ENCODE measurements at regions not wholly inside any gene's neighbourhood (a gene's known extent, or its start where the extent isn't known, plus 50 kb on each side); places are given as distances from the start of the nearest gene placed in this dataset.

DNA sequence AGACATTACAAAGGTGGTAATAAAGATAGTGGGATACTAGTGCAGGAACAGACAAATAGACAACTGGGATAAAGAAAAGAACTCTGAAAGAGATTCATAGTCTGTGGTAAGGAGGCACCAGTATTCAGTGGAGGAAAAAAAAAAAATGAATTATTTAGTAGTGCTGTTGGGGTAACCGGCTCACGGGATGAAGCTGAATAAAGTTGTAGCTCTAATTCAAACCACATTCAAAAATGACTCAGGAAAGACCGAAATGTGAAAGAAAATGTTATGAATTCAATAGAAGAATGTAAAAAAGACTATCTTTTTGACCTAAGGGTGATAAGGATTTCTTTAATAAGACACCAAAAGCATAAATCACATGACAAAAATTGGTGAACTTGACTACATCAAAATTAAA lies 83.1 kb upstream of the HABP2 start:
- no peak for DNase-seq (ENCODE audit: insufficient read length)
- TF ChIP-seq POLR2AphosphoS5 (IDR thresholded peaks at IDR 0.05; ENCODE audit: low read depth, low read length): no peak
- no peak for TF ChIP-seq TAF1 (IDR thresholded peaks at IDR 0.05; ENCODE audit: borderline replicate concordance, low read depth, low read length)
- no peak for TF ChIP-seq POLR2A (IDR thresholded peaks at IDR 0.05; ENCODE audit: low read depth, low read length)
- no peak for FAIRE-seq

DNA sequence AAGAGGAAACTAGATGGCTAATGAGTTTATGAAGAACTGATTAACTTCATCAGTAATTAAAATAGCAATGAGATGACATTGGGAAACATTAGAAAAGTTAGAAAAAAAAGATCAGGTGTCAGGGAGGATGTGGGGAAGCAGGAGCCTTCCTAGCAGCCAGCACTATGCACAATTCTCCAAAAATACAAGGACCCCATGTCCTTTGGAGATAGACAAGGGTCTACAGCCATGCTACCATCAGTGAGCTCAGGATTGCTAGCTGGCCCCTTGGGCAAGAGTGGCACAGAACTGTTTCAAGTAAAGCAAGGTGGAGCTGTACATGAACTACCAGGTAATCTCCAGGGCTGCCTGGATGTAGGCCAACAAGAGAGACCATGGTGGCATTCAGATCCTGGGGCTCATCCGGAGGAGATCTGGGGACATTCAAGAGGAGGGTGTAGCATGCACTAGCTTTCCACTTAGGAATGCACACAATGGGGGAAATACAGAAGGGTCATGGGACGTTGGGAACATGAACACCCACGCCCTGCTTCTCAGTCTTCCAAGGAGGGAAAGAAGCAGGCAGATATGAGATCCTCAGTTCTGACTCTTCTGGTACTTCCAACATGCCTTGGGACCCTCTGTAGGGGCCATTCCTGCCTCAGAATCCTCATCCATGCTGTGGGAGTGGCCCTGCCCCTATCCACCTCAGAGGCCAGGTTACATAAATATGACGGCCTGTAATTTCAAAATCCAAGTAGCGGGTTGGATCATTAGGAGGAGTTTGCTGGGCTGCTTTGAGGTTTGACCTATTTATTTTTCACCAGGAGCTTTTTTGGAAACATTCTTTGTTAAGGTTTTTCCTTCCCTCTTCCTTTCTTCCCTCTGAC lies 82.2 kb upstream of the HABP2 start:
- FAIRE-seq: no peak
- DNase-seq (ENCODE audit: insufficient read length): no peak
- no peak for TF ChIP-seq POLR2A (IDR thresholded peaks at IDR 0.05; ENCODE audit: low read depth, low read length)

DNA sequence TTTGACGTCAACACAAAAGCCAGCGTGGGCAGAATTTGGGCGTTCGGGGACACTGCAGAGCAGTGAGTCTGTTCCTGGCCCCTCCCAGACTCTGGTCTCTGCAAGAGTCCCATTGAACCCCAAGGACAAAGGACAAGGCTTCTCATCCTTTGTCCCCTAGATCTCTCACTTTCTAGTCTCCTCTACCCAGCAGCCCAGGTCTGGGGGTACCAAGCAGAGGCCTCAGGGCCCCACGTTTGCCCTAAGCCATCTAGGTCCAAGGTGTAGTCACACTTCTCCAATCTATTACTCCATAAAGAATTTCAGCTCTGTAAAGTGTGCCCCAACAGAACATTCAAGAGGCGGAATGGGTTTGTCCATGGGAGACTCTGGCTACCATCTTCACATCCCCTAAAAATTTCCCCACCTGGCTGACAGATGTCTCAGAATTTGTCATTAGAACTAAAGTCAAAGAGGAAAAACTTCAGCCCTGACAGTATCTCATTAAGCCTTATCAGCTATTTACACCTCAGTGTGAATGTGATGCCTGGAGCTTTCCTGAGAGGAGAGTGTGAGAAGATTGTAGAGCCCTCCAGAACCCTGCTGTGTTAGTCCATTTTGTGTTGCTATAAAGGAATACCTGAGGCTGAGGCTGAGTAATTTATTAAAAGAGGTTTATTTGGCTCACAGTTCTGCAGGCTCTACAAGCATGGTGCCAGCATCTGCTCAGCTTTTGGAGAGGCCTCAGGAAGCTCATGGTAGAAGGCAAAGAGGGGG lies 81.4 kb upstream of the HABP2 start:
- FAIRE-seq (no peak), DNase-seq (ENCODE audit: insufficient read length) (no peak)
- TF ChIP-seq POLR2AphosphoS5 (IDR thresholded peaks at IDR 0.05; ENCODE audit: low read depth, low read length): no peak
- TF ChIP-seq POLR2A (IDR thresholded peaks at IDR 0.05; ENCODE audit: low read depth, low read length): no peak
- TF ChIP-seq TAF1 (IDR thresholded peaks at IDR 0.05; ENCODE audit: borderline replicate concordance, low read depth, low read length): no peak

DNA sequence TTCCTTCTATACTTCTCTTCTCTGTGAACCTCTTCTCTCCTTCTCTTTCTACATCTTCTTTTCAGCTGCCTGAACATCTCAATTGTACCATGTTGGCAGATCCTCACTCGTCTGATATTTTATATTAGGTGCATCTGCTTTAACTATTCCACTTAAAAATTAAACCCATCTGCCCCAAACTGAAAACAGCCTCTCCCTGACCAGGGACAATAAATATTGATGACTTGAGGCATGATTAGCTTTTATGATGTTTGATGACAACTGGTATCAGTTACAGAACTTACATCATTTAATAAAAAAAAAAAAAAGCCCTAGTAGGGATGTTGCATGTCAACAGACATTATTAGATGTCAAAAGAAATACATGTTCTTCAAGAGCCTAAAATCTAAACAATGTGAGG lies 79.8 kb upstream of the HABP2 start:
- FAIRE-seq: no peak
- no peak for DNase-seq (ENCODE audit: insufficient read length)
- no peak for TF ChIP-seq TAF1 (IDR thresholded peaks at IDR 0.05; ENCODE audit: borderline replicate concordance, low read depth, low read length)
- no peak for TF ChIP-seq POLR2AphosphoS5 (IDR thresholded peaks at IDR 0.05; ENCODE audit: low read depth, low read length)
- no peak for TF ChIP-seq POLR2A (IDR thresholded peaks at IDR 0.05; ENCODE audit: low read depth, low read length)

DNA sequence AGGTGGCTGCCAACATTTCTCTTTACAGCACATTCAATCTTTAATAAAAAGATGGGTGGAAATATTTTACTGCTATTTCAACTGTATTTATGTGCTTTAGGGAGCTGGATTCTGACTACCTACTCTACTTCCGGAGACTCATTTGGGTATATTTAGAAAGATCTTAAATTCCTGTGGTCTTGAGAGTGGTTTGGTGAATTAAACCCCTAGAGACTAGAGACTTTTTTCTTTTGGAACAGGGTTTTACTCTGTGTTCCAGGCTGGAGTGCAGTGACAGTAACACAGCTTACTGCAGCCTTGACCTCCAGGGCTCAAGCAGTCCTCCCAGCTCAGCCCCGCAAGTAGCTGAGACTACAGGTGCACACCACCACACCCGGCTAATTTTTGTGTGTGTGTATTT lies 79.0 kb upstream of the HABP2 start:
- no peak for TF ChIP-seq POLR2A (IDR thresholded peaks at IDR 0.05; ENCODE audit: low read depth, low read length)
- no peak for TF ChIP-seq TAF1 (IDR thresholded peaks at IDR 0.05; ENCODE audit: borderline replicate concordance, low read depth, low read length)
- no peak for TF ChIP-seq POLR2AphosphoS5 (IDR thresholded peaks at IDR 0.05; ENCODE audit: low read depth, low read length)
- no peak for FAIRE-seq

DNA sequence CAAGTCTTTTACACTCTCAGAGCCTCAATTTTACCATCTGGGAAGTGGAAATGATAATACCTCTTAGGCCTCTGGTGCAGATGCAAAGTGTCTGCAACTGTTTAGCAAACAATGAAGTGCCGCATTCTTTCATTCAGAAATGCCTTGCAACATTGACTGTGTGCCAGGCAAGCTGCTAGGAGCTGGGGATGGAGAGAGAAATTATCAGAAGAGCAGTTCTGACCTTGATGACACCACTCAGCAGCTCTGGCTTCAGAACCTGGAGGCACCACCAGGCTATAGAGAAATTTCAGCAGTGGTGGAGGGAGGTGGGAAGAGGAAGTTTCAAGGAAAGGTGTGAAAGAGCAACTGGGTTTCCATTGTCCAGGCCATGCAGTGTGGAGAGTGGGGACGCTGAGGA lies 78.1 kb upstream of the HABP2 start:
- FAIRE-seq (no peak), DNase-seq (ENCODE audit: insufficient read length) (no peak)
- TF ChIP-seq POLR2AphosphoS5 (IDR thresholded peaks at IDR 0.05; ENCODE audit: low read depth, low read length) (no peak), POLR2A (IDR thresholded peaks at IDR 0.05; ENCODE audit: low read depth, low read length) (no peak), TAF1 (IDR thresholded peaks at IDR 0.05; ENCODE audit: borderline replicate concordance, low read depth, low read length) (no peak)

More for the DNA sequence above, 79.0 kb upstream of the HABP2 start:
- no peak for DNase-seq (ENCODE audit: insufficient read length)

DNA sequence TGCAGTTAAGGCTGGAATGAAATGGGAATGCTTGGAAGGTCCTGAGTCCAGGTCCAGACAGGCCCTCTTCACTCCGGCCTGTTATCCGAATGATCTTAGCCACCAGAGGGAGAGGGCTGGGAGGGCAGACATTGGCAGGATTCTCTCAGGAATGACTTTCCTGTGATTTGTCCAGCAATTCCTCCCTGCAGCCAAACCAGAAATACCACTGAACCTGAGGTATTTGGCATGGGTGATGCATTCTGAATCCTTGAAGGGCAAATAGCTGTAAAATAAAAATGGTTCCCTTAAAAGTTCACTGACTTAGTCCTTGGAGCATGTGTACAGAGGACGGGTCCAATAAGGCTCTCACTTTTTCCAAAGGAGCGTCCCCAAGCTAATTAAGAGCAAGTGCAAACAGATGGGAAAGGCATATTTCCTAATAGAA lies 77.5 kb upstream of the HABP2 start:
- TF ChIP-seq POLR2AphosphoS5 (IDR thresholded peaks at IDR 0.05; ENCODE audit: low read depth, low read length) (no peak), POLR2A (IDR thresholded peaks at IDR 0.05; ENCODE audit: low read depth, low read length) (no peak), TAF1 (IDR thresholded peaks at IDR 0.05; ENCODE audit: borderline replicate concordance, low read depth, low read length) (no peak)
- FAIRE-seq (no peak), DNase-seq (ENCODE audit: insufficient read length) (no peak)

DNA sequence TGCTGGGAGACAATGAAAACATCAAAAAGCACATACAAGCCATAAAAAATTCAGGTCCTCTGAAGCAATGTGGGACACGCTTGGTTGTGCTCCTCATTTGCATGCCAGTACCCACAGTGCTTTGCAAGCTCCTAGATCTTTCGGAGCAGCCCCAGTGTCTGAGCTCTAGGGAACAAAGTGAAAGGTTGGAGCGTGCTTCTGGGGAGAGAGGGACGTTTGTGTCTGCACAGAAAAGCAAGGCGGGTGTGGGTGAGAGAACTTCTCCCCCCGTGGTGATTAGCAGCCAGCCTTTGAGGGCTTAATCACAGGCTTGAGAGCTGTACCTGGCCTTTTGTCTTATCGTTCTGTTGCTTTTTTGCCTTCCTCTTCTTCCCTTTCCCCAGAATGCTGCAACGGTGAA lies 76.7 kb upstream of the HABP2 start:
- FAIRE-seq (no peak), DNase-seq (ENCODE audit: insufficient read length) (no peak)
- no peak for TF ChIP-seq POLR2AphosphoS5 (IDR thresholded peaks at IDR 0.05; ENCODE audit: low read depth, low read length)
- no peak for TF ChIP-seq TAF1 (IDR thresholded peaks at IDR 0.05; ENCODE audit: borderline replicate concordance, low read depth, low read length)

DNA sequence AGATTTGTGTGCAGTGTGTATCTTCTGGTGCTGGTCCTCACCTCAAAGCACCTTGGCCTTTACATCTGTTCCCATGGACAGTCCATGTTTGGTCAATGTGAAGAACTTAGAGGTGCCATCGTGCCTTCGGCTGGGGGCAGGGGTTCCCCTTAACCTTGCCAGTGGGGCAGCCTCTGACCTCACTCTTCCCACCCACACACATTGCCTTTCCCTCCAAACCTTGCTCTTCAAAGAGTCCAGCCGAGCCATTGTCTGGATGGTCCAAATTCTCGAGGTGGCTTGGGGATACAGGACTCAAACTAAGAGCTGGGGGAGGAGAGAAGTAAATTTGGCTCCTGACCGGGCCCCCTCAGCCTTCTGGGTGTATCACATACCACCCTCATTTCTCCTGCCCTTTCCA lies 76.2 kb upstream of the HABP2 start:
- DNase-seq (ENCODE audit: insufficient read length): no peak
- TF ChIP-seq POLR2A (IDR thresholded peaks at IDR 0.05; ENCODE audit: low read depth, low read length): no peak
- no peak for TF ChIP-seq POLR2AphosphoS5 (IDR thresholded peaks at IDR 0.05; ENCODE audit: low read depth, low read length)
- TF ChIP-seq TAF1 (IDR thresholded peaks at IDR 0.05; ENCODE audit: borderline replicate concordance, low read depth, low read length): no peak
- no peak for FAIRE-seq

DNA sequence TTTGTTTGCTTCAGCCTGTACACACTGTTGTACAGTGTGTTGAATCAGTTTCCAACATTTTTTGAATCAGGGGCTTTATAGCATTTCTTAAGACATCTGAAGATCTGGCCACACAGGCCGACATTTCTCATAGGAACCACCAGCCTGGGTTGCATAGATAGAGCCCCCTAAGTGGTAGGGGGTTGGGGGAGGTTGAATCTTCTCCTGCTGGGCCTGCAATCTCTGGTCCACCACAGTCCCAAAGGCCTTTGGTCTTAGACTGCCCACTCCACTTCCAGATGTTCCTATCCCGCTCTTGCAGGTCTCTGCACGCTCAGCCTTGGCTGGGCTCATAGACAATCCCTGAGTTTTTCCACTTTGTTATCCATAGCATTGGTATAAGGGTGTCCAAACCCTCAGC lies 75.4 kb upstream of the HABP2 start:
- TF ChIP-seq TAF1 (IDR thresholded peaks at IDR 0.05; ENCODE audit: borderline replicate concordance, low read depth, low read length) (no peak), POLR2A (IDR thresholded peaks at IDR 0.05; ENCODE audit: low read depth, low read length) (no peak), POLR2AphosphoS5 (IDR thresholded peaks at IDR 0.05; ENCODE audit: low read depth, low read length) (no peak)
- FAIRE-seq (no peak), DNase-seq (ENCODE audit: insufficient read length) (no peak)

DNA sequence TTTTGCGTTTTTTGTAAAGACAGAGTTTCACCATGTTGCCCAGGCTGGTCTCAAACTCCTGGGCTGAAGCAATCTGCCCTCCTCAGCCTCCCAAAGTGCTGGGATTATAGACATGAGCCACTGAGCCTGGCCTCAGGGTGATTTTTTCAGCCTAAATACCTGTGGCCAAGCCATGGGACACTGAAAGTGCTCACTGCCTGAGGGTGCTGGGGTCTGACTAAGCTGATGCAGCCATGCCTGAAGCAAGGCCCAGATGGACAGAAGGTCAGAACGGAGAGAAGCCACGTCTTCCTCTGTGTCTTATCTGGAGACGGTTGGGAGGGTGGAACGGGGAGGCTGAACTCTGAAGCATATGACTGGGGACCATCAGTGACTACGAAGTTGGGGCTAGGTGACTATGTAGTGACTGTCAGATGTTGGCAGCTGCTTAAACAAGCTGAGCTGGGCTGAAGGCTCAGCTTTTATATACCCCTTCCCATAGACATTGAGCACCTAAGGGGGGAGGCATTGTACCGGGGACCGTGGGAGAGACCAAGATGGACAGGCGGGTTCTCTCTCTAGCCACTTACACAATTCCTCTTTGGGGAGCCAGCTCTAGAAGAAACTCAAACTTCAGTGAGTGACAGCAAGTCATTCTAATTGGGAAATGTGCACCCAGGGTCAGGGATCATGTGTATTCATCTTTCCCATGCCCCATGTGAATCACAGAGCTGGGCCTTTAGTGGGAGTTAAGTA lies 73.3 kb upstream of the HABP2 start:
- no peak for FAIRE-seq
- no peak for DNase-seq (ENCODE audit: insufficient read length)
- TF ChIP-seq POLR2AphosphoS5 (IDR thresholded peaks at IDR 0.05; ENCODE audit: low read depth, low read length): no peak
- no peak for TF ChIP-seq POLR2A (IDR thresholded peaks at IDR 0.05; ENCODE audit: low read depth, low read length)
- TF ChIP-seq TAF1 (IDR thresholded peaks at IDR 0.05; ENCODE audit: borderline replicate concordance, low read depth, low read length): no peak

DNA sequence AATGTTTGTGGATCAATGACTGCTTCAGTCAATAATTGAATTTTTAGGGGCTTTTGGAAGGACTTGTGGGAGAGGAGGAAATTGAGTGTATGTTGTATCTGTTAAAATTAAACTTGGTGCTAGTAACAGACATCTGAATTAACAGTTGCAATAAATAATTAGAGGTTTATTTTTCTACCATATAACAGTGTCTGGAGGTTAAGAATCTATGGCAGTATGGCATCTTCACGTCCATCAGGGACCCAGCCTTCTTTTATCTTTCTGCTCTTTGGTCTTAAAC lies 72.8 kb upstream of the HABP2 start:
- no peak for DNase-seq (ENCODE audit: insufficient read length)
- FAIRE-seq: no peak
- TF ChIP-seq POLR2AphosphoS5 (IDR thresholded peaks at IDR 0.05; ENCODE audit: low read depth, low read length) (no peak), TAF1 (IDR thresholded peaks at IDR 0.05; ENCODE audit: borderline replicate concordance, low read depth, low read length) (no peak), POLR2A (IDR thresholded peaks at IDR 0.05; ENCODE audit: low read depth, low read length) (no peak)

All from GM12892 (cell line).